AML-193 (cell line): ENCODE measurements at regions not wholly inside any gene's neighbourhood (a gene's known extent, or its start where the extent isn't known, plus 50 kb on each side); places are given as distances from the start of the nearest gene placed in this dataset.
"Not testable (repeated sequence)": the region's sequence is repeated elsewhere in the genome, so short reads cannot be mapped to it uniquely, and the experiment has no call there.

ENCODE experiments used
- DNase-seq, 2 experiments: peaks; one replicate each; lab custom pipeline; 2025; lab: John Stamatoyannopoulos, UW

- no peak for DNase-seq
These were observed 567.3 kb upstream of the ZNF385D start for GRCh38 chr3:22318325-22318724.

- no peak for DNase-seq
These were observed 568.4 kb upstream of the ZNF385D start for GRCh38 chr3:22319446-22319845.

GRCh38 chr3:22322861-22323260, 571.9 kb upstream of the ZNF385D start:
- DNase-seq, result no peak

GRCh38 chr3:22326305-22326704, 575.3 kb upstream of the ZNF385D start:
- no peak for DNase-seq

GRCh38 chr3:22334996-22335395, 584.0 kb upstream of the ZNF385D start:
- DNase-seq, result no peak

GRCh38 chr3:22349215-22349851, 598.3 kb upstream of the ZNF385D start:
- DNase-seq, result no peak

GRCh38 chr3:22351806-22352205, 600.8 kb upstream of the ZNF385D start:
- no peak for DNase-seq

- DNase-seq, result no peak
These were observed 602.1 kb upstream of the ZNF385D start for GRCh38 chr3:22353126-22353525.

- DNase-seq, result no peak
These were observed 607.3 kb upstream of the ZNF385D start for GRCh38 chr3:22358334-22358733.

- no peak for DNase-seq
These were observed 609.2 kb upstream of the ZNF385D start for GRCh38 chr3:22360164-22360563.

- no peak for DNase-seq
These were observed 610.0 kb upstream of the ZNF385D start for GRCh38 chr3:22360970-22361369.

GRCh38 chr3:22361521-22361920, 610.5 kb upstream of the ZNF385D start:
- no peak for DNase-seq

GRCh38 chr3:22364851-22365250, 613.8 kb upstream of the ZNF385D start:
- no peak for DNase-seq

GRCh38 chr3:22366781-22367180, 615.8 kb upstream of the ZNF385D start:
- DNase-seq, result no peak

GRCh38 chr3:22371036-22371435, 620.0 kb upstream of the ZNF385D start:
- DNase-seq, result no peak

- DNase-seq, result no peak
These were observed 620.7 kb upstream of the ZNF385D start for GRCh38 chr3:22371607-22372291.

GRCh38 chr3:22372292-22373062, 621.5 kb upstream of the ZNF385D start:
- no peak for DNase-seq

GRCh38 chr3:22373182-22373581, 622.2 kb upstream of the ZNF385D start:
- no peak for DNase-seq

GRCh38 chr3:22373827-22374226, 622.8 kb upstream of the ZNF385D start:
- no peak for DNase-seq

GRCh38 chr3:22377421-22377820, 626.4 kb upstream of the ZNF385D start:
- DNase-seq, result no peak

GRCh38 chr3:22378869-22379268, 627.9 kb upstream of the ZNF385D start:
- DNase-seq, result no peak

- no peak for DNase-seq
These were observed 629.2 kb upstream of the ZNF385D start for GRCh38 chr3:22380253-22380652.

- DNase-seq, result not testable (repeated sequence)
These were observed 630.6 kb upstream of the ZNF385D start for GRCh38 chr3:22381564-22381963.
